GM21367 (cell line): ENCODE measurements at regions not wholly inside any gene's neighbourhood (a gene's known extent, or its start where the extent isn't known, plus 50 kb on each side); places are given as distances from the start of the nearest gene placed in this dataset.
A peak's percentile ranks its signal among the peaks of the same experiment; 100 is the strongest.
"Not testable (repeated sequence)": the region's sequence is repeated elsewhere in the genome, so short reads cannot be mapped to it uniquely, and the experiment has no call there.

Experiments used
- ATAC-seq: cut with Tn5 transposase; IDR thresholded peaks from one replicate; pipeline ENCODE4 v1.9.1; 2021; ENCODE audit not compliant: unreplicated experiment

- ATAC-seq: peak; percentile 82
Observed at GRCh38 chr2:64932371-64933216, 56.6 kb upstream of the SLC1A4 start.

- ATAC-seq: no peak
Observed at GRCh38 chr2:64934530-64934929, 54.7 kb upstream of the SLC1A4 start.

- ATAC-seq: no peak
Observed at GRCh38 chr2:64936809-64937208, 52.4 kb upstream of the SLC1A4 start.

- ATAC-seq: not testable (repeated sequence)
Observed at GRCh38 chr2:64937314-64937686, 51.9 kb upstream of the SLC1A4 start.

GRCh38 chr2:64937687-64938491 is 51.3 kb upstream of the SLC1A4 start:
- peak; percentile 33 for ATAC-seq

GRCh38 chr2:64938607-64939285 is 50.5 kb upstream of the SLC1A4 start:
- ATAC-seq: no peak

GRCh38 chr2:64939332-64939917 is 49.8 kb upstream of the SLC1A4 start:
- peak; percentile 44 for ATAC-seq
